Activated effector memory CD4-positive, alpha-beta T cell treated with anti-CD3 and anti-CD28 coated beads, Interleukin-2, amount 50 U/mL, for 16 hours (primary cell): ENCODE measurements at regions not wholly inside any gene's neighbourhood (a gene's known extent, or its start where the extent isn't known, plus 50 kb on each side); places are given as distances from the start of the nearest gene placed in this dataset.
"Not testable (repeated sequence)": the region's sequence is repeated elsewhere in the genome, so short reads cannot be mapped to it uniquely, and the experiment has no call there.

Source experiments
- DNase-seq: peaks from one replicate; pipeline ENCODE4 v3.0.0-alpha.2; 2020

DNA sequence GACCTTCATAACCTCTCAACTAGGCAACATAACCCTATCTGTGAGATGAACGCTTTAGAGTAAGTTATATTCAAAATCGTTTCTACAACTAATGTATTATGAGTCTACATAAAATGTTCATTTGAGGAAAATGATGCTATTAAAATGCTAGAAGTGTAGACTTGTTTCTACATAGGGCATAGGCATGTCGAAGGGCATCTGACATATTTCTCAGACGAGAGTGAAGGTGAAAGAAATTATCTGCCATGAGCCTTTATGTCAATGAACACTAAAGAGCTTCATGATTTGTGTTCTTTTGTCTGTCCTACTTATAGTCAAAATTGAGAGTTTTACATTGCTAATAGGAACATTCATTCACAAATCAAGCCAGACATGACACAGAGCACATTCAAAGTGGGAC is 811.8 kb downstream of the RAB28 start:
- DNase-seq, result no peak

DNA sequence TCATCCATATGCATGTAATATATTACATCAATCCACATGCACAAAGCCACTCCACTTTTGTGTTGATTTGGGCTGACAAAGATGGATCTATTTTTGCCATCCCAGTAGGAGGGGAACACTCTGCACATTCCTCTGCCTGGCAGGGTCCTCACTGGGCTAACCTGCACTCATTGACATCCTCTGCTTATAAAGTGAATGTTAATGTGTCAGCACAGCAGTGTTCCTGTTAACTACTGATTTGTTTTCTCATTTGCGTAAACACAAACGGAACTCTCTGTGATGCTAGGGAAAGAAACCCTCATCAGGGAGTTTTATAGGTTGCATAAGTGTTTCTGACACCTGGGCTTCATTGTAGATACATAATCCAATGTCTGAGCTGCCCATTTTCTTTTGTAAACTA is 826.0 kb downstream of the RAB28 start:
- no peak for DNase-seq

DNA sequence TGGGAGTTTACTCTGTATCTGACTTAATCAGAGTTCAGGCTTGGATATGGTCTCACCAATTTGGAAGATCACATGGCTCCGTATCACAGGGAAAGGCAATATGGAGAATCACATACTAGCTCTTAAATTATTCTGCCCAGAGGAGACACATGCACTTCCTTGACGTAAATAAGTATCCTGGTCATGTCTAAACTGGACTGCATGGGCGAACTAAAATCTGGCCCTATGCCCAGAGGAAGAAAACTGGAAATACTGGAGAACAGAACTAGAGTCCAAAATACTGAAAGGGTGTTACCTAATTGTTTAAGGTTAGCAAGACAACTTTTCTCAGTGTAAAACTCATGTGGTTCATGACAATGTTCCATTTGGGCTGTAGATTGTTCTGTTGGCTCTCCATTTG is 832.3 kb downstream of the RAB28 start:
- DNase-seq, result no peak

DNA sequence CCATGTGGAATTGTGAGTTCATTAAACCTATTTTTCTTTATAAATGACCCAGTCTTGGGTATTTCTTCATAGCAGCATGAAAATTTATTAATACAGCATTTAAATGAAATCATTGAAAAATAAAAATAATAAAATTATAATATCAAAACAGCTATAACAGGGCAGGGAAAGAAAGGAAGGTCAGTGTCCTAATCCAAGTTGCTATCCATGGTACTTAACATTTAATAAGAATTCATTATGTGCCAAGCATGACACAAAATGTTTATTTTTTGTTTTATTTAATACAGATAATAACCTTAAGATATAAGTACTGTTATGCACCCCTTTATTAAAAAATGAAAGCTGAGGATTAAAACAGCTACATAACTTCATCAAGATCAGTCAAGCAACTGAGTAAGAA is 838.4 kb downstream of the RAB28 start:
- DNase-seq, result no peak

DNA sequence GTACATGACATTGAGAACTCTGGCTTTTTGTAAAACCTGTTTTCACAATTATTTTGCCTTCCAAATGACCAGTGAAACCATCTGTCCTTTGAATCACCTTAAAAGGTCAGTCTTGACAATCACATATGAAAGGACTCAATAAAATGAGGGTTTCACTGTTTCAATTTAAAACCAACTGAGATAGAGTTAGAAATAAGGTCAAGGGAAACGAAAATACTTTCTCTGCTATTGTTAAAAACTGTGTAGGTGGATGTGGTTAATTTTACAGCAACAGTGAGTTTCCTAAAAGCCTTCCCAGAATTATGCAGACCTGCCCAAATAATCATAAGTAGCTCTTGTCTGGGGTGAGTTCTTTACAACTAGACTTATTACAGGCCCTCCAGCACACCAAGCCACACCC is 839.9 kb downstream of the RAB28 start:
- no peak for DNase-seq

DNA sequence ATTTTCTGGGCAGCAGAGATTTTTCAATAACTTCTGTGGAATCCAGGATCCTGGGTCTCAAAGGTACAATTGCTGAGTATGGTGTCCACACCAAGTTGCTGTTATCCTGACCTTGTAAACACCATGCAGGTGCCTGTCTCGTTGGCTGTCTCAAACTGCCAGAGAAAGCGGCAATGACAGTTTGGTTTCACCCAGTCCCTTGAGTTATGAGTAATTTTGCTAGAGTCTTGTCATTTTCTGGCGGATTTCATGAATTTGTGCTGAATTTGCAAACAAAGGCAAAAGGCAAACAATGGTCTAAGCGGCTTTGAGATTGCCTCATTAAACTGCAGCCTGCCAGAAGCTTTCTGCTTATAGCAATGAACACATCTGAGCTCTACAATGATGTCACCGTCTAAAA is 847.9 kb downstream of the RAB28 start:
- no peak for DNase-seq

DNA sequence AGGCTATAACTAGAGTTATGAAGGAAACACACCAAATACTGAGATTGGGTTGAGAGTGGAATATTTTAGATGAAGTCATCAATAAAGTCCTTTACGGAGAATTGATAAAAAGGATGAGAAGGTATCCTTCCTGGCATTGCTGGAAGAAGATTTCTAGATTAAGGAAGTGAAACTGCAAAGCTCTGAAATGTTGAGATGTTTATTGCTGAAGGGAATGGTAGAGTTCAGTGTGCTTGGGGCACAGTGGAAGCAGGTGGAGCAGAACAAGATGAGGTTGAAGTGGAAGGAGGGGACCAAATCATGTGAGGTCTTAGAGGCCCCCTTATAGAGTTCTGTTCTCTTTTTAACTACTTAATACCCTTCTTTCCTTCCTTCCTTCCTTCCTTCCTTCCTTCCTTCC is 848.5 kb downstream of the RAB28 start:
- DNase-seq, result no peak

DNA sequence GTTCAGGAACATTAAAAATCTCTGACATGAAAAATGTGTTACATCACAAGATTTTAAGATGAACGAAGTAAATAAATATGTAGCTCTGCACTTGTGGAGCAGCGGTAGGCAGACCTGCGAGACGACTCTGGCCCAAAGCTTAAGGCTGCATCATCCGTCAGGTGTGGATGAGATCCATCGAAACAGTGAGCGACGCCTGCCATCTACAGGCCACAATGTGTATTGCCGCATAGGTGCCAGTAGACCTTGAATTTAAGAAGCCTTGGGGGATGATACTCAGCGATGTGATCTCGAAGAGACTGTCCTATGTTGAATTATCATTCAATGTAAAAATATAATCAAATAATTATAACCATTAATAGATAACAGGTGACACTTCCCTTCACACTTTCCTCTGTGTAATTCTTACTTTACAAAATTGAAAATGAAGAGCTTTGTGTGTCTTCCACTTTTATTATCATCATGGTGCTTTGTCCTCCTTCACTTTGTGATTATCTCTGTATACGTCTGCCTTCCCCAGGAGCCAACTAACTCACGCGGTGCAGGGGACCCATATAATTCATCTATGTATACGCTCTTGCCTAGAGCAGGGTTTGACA is 851.0 kb downstream of the RAB28 start:
- DNase-seq, result peak; percentile 88

DNA sequence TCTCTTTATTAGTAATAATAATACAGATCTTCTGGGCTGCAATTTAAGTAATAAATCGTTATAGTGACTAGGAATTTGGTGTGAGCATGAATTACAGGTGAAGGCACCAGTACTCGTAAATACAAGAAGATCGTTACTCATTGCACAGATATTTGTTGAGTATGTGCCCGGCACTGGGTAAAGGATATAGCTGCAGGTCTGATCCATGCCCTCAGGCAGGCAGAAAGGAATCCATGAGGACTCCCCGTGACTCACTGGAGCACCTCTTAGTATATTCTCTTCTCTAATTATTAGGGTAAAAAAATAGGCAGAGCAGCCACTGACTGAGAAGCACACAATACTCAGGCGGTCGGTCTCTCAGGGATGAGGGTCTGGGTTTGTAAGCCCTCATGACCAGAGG is 868.3 kb downstream of the RAB28 start:
- no peak for DNase-seq

DNA sequence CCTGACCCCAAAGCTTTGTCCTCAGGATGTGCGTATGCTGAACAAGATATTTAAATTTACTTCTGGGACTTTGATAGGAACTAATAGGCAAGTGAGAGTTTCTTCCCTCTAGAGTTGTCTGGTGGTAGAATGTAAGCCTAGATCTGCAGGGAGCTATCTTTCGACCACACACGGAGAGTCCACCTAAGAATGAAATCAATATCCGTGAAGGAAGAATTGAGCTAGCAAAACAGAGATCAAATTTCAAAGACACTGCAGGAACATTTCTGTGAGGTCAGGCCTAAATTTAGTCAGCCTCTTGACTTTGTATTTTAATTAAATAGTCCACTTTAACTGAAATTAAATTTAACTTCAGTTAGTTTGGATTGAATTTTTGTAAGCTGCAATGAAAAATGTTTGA is 871.3 kb downstream of the RAB28 start:
- no peak for DNase-seq

DNA sequence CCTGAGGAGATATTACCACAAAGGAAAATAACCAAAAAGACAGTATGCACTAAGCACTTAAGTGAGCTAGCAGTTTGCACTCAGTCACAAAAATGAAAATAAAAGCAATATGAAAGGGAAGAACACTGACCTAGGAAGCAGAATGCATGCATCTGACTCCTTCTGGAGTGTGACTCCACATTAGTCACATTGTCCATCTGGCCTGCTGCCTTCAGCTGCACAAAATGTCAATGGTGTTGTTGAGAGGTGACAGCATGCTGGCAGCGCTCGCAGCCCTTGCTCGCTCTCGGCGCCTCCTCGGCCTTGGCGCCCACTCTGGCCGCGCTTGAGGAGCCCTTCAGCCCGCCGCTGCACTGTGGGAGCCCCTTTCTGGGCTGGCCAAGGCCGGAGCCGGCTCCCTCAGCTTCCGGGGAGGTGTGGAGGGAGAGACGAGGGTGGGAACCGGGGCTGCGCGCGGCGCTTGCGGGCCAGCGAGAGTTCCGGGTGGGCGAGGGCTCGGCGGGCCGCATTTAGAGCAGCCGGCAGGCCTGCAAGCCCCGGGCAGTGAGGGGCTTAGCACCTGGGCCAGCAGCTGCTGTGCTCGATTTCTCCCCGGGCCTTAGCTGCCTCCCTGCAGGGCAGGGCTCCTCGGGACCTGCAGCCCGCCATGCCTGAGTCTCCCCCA is 874.8 kb downstream of the RAB28 start:
- DNase-seq, result not testable (repeated sequence)

DNA sequence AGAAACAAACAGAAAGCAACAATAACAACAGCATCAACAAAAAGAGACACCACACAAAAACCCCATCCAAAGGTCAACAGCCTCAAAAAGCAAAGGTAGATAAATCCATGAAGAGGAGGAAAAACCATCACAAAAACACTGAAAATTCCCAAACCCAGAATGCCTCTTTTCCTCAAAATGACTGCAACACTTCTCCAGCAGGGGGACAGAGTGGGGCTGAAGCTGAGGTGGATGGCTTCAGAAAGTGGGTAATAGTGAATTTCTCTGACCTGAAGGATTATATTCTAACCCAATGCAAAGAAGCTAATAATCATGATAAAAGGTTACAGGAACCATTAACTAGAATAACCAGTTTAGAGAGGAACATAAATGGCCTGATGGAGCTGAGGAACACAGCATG is 888.2 kb downstream of the RAB28 start:
- DNase-seq, result no peak

DNA sequence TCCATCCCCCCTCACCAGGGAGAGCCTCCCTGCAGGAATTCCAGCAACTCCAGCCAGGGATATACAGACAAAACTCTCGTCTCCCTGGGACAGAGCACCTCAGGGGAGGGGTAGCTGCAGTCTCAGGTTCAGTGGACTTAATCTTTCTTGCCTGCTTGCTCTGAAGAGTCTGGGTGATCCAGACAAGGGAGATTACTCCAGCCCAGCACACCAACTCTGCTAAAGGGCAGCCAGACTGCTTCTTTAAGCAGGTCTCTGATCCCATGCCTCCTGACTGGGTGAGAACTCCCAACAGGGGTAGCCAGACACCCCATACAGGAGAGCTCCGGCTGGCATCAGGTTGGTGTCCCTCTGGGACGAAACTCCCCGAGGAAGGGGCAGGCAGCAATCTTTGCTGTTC is 888.7 kb downstream of the RAB28 start:
- DNase-seq, result no peak

DNA sequence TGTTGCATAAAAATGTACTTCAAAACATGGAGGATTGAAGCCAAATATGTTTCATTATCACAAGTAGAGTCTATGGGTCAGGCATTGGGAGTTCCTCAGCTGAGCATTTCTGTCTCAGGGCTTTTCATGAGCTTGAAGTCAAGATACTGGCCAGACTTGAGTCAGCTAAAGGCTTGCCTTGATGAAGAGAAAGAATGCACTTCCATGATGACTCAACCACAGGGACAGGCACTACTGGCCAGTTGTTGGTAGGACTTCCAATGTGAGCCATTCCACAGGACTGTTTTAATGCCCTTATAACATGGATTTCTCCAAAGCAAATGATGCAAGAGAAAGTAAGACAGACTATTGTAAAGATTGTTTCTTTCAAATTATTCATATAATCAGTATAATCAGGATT is 895.6 kb downstream of the RAB28 start:
- no peak for DNase-seq

DNA sequence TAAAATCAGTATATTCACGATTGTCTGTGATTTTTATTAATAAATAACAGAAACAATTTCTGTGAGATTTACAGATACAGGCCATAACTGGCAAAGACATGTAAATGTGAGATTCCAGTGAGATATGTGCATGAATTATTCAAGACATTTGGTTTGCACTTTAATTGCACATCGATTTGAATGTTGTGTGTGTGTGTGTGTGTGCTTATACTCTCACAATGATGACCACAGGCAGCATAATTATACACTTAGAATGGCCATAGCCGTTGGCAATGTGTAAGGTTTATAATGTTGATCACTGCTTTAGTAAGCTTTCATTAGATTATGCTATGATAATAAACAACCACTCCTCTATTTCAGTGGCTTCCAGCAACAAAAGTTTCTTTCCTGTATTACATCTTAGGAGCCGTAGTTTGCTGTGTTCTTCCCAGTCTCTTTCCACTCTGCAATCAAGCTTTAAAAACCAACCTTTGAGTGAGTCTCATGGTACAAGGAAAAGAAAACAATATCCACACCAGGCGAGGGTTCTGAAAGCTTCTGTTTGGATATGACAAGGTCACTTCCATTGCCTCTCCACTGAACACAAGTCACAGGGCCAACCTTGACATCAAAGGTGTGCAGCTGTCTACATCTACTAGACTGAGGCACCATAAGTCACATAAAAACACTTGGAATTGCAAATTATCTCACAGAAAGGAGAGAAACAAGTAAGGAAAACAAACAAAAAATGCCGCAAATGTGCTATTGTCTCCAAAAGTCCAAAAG is 897.7 kb downstream of the RAB28 start:
- no peak for DNase-seq

DNA sequence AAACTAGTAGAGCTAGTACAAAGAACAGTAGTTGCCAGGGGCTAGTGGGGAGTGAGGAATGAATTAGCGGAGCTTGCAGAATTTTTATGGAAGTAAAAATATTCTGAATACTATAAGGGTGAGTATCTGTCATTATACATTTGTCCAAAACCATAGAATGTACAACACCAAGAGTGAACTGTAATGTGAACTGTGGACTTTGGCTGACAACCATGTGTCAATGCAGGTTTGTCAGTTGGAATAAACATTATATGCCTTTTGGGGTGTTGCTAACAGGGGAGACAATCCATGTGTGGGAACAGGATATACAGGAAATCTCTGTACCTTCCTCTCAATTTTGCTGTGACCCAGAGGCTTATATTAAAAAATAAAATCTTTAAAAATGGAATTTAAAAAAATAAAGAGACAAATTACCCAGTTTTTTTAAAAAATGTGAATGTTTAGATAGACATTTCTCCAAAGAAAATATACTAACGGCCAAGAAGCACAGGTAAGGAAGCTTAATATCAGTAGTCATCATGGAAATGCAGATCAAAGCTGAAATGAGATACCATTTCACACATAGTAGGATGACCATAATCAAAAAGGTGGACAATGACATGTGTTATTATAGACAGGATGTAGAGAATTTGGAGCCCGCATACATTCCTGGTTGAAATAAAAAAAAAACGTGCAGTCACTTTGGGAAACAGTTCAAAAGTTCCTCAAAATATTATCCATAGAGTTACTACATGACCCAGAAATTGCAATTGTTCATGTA is 899.8 kb downstream of the RAB28 start:
- no peak for DNase-seq

DNA sequence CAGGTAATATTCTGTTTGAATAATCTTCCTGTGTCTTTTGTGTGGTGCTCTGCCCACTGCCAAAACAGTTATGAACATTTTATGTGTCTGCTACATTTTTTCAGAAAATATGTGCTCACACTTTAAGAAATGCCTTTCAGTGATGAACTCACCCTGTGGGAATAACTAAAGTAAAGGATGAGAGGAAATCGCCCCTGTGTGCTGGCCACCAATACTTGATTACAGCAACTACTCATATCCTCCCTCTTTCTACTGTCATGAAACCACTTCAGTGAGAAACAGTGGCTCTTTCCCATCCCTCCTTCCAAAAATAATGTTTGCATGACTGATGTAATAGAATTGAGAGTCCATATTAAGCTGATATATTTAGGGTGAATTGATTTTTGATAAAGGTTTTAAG is 900.9 kb downstream of the RAB28 start:
- DNase-seq, result no peak

DNA sequence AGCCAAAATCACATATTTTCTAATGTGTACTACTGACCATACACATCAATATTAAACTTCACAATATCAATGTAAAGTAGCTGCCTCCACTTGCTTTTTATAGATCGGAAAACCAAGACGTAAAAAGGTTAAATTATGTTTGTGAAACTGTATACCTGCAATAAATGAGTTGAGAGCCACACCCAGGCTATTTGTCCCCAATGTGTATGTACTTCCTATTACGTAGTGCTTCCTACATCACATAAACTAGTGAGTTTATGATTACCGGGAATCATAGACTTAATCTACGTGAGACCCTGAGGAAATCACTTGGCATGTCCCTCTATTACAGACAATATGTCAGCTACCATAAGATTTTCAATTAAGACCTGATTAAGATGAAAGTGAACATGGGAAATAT is 903.4 kb downstream of the RAB28 start:
- DNase-seq, result no peak

DNA sequence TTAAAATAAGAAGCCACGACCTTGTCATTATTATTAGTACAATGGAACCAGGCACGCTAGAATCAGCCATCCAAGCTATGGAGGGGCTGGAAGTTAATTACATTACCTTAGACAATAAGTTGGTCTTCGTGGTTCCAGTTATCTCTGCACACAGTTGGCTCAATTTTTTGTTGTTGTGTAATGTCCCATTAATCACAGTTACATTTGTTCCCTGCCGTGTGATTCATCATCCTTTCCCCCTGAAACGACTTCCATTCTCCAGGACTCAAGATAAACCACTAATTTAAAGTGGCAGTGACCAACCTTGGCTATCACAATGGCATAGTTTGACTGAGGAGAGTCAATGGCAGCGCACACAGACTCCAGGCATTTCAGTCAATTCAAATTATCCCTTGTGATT is 905.0 kb downstream of the RAB28 start:
- DNase-seq, result no peak

DNA sequence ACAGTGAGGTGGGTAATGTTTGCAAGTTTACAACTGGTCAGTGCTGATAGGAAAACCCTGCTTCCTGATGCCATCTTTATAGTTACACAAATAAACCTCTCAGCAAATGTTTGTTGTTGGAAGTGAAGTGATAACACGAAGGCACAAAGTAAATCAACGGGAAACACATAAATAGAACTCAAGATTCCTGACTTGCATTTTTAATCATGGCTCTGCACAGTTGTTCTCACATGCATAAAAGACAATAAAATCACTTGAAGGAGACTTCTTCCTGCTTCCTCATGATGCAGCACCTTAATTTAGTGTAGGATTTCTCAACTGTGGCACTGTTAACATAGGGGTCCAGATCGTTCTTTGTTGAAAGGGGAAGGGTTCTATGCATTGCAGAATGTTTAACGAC is 907.7 kb downstream of the RAB28 start:
- no peak for DNase-seq

DNA sequence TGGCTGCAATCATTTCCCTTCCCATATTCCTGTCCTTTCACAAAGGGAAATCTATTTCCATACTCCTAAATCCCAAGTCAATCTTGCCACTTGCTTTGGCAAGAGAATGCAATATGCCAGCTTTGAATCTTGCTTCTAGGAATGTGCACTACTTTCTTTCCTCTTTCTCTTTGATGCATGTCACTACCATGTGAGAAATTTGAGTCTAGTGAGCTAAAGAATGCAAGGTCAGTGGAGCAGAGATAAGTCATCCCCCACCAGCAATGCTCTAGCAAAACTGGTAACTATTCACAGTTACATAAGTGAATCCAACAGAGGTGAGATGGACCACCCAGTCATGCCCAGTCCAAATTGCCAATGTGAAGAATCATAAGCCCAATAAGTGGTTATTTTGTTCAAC is 910.4 kb downstream of the RAB28 start:
- DNase-seq, result no peak

DNA sequence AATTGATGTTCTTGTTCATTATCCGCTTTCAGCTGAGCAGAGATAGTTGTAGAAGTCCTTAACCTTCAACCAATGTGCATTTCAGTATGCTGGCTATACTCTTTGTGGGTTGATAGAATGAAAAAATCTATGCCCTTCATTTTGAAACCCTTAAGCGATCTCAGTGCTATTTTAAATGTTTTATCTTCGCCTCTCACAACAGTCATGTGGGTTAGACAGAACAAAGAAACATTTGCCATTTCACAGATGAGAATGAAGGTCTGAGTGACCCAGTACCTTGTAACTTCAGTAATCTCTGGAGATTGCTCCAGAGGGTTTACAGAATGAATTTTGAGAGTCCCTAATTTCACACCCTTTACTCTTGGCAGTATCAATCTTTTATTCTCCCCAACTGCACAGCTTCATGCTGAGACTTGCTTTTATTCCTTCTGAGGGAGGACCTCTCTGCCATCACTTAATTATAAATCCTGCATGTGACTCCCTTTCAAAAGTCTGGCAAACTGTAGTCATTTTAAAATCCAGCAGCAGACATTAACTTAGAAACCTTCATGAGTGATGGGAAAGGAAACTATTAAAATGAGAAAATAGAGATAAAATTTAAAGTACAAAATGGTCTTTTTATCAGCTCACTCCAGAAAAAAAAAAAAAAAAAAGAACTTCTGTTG is 921.5 kb downstream of the RAB28 start:
- DNase-seq, result no peak

DNA sequence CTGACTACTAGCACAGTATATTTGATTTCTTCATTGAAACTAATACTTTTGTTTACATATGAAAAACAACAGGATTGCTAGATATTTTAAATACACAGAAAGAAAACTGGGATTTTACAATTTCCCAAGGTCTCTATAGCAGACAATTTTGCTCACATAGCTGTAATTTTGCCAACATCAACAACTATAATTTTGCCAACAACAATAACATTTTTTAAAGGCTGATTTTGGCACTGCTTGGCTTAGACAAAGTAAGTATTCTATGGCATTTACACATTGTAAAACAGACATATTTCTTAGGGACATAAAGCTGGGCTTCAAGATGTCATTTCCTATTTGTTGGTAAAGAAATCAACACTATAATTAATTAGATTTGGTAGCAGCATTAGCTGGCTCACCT is 922.1 kb downstream of the RAB28 start:
- DNase-seq, result no peak
